Liver (tissue), 3 donors: ENCODE measurements at regions not wholly inside any gene's neighbourhood (a gene's known extent, or its start where the extent isn't known, plus 50 kb on each side); places are given as distances from the start of the nearest gene placed in this dataset.

Experiments
- ATF3 ChIP-seq: IDR thresholded peaks from 2 replicates; pipeline ENCODE4 v1.6.1; 2016; ENCODE audit warnings: antibody characterized with exemption
- CTCF ChIP-seq: fragments of 150-350 bp; IDR thresholded peaks from 2 replicates; pipeline ENCODE4 v1.5.1; 2017; ENCODE audit warnings: improper control_type of control experiment, low read depth, low read length; ENCODE audit not compliant: missing input control
- EGR1 ChIP-seq, 2 donors: IDR thresholded peaks; 2 replicates each; pipeline ENCODE4 v1.6.1; 2016 to 2018; ENCODE audit warnings: antibody characterized with exemption in 2 of 2, low read depth in 2 of 2
- GABPA ChIP-seq, 2 donors: IDR thresholded peaks in 1 of 2; conservative IDR thresholded peaks in 1 of 2; 2 replicates each; pipeline ENCODE4 v1.6.1; 2016; ENCODE audit warnings: antibody characterized with exemption in 2 of 2, mild to moderate bottlenecking in 1 of 2, moderate library complexity in 1 of 2
- JUND ChIP-seq, 2 donors: IDR thresholded peaks; 2 replicates each; pipeline ENCODE4 v1.6.1; 2016; ENCODE audit warnings: antibody characterized with exemption in 2 of 2
- MAX ChIP-seq: IDR thresholded peaks from 2 replicates; pipeline ENCODE4 v1.6.1; 2016; ENCODE audit warnings: antibody characterized with exemption
- REST ChIP-seq: IDR thresholded peaks from 2 replicates; pipeline ENCODE4 v1.6.1; 2016; ENCODE audit warnings: antibody characterized with exemption, mild to moderate bottlenecking
- donor health status: healthy.
- donor health status: healthy.

GRCh38 chr7:131848033-131848432, 291.6 kb upstream of the PODXL start:
- TF ChIP-seq REST (no peak), CTCF (no peak), JUND (IDR thresholded peaks at IDR 0.05) (no peak), EGR1 (IDR thresholded peaks at IDR 0.05; ENCODE audit: low read depth in 2 of 2) (no peak), MAX (no peak), ATF3 (no peak), GABPA (IDR thresholded peaks at IDR 0.05 in 1 of 2, conservative IDR thresholded peaks at IDR 0.05 in 1 of 2) (no peak)
